ENCODE measurements at regions not wholly inside any gene's neighbourhood (a gene's known extent, or its start where the extent isn't known, plus 50 kb on each side); places are given as distances from the start of the nearest gene placed in this dataset.
"Not testable (repeated sequence)": the region's sequence is repeated elsewhere in the genome, so short reads cannot be mapped to it uniquely, and the experiment has no call there.

GRCh38 chr13:62799931-62800436 is 1384.3 kb upstream of the PCDH20 start:
- DNase-seq: no peak

GRCh38 chr13:62799038-62799535 is 1383.4 kb upstream of the PCDH20 start:
- no peak for DNase-seq

- no peak for DNase-seq
Measured at GRCh38 chr13:62793850-62794249, 1378.2 kb upstream of the PCDH20 start.

GRCh38 chr13:62781866-62782265 is 1366.2 kb upstream of the PCDH20 start:
- DNase-seq: no peak

- DNase-seq: no peak
Measured at GRCh38 chr13:62779161-62779560, 1363.5 kb upstream of the PCDH20 start.

- no peak for DNase-seq
Measured at GRCh38 chr13:62767473-62767872, 1351.8 kb upstream of the PCDH20 start.

- DNase-seq: no peak
Measured at GRCh38 chr13:62760724-62761123, 1345.1 kb upstream of the PCDH20 start.

GRCh38 chr13:62747629-62748028 is 1332.0 kb upstream of the PCDH20 start:
- no peak for DNase-seq

GRCh38 chr13:62747152-62747551 is 1331.5 kb upstream of the PCDH20 start:
- DNase-seq: no peak

GRCh38 chr13:62729746-62730145 is 1314.1 kb upstream of the PCDH20 start:
- not testable (repeated sequence) for DNase-seq

- no peak for DNase-seq
Measured at GRCh38 chr13:62721893-62722292, 1306.2 kb upstream of the PCDH20 start.

GRCh38 chr13:62711948-62712347 is 1296.3 kb upstream of the PCDH20 start:
- not testable (repeated sequence) for DNase-seq

- no peak for DNase-seq
Measured at GRCh38 chr13:62710787-62711186, 1295.1 kb upstream of the PCDH20 start.

- no peak for DNase-seq
Measured at GRCh38 chr13:62706048-62706447, 1290.4 kb upstream of the PCDH20 start.

- no peak for DNase-seq
Measured at GRCh38 chr13:62704875-62705274, 1289.2 kb upstream of the PCDH20 start.

GRCh38 chr13:62702502-62702901 is 1286.9 kb upstream of the PCDH20 start:
- no peak for DNase-seq

- DNase-seq: no peak
Measured at GRCh38 chr13:62697701-62698100, 1282.1 kb upstream of the PCDH20 start.

GRCh38 chr13:62696490-62696889 is 1280.8 kb upstream of the PCDH20 start:
- DNase-seq: no peak

- no peak for DNase-seq
Measured at GRCh38 chr13:62687732-62688131, 1272.1 kb upstream of the PCDH20 start.

- DNase-seq: no peak
Measured at GRCh38 chr13:62684359-62684758, 1268.7 kb upstream of the PCDH20 start.

GRCh38 chr13:62682788-62683187 is 1267.1 kb upstream of the PCDH20 start:
- DNase-seq: no peak

GRCh38 chr13:62678039-62678438 is 1262.4 kb upstream of the PCDH20 start:
- no peak for DNase-seq

GRCh38 chr13:62663767-62664166 is 1248.1 kb upstream of the PCDH20 start:
- no peak for DNase-seq

- no peak for DNase-seq
Measured at GRCh38 chr13:62659365-62659764, 1243.7 kb upstream of the PCDH20 start.

GRCh38 chr13:62653371-62653770 is 1237.7 kb upstream of the PCDH20 start:
- DNase-seq: no peak
